H1 (cell line): ENCODE measurements at regions not wholly inside any gene's neighbourhood (a gene's known extent, or its start where the extent isn't known, plus 50 kb on each side); places are given as distances from the start of the nearest gene placed in this dataset.

Experiments used
- CTCF ChIA-PET: fragments of 300-600 bp; sonication (Branson Sonifier 250); formaldehyde crosslinking; loops from one replicate; lab custom pipeline; 2021; ENCODE audit not compliant: partially characterized antibody; lab: Charles Lee
- POLR2A ChIA-PET: fragments of 300-600 bp; sonication (Branson Sonifier 250); formaldehyde crosslinking; loops from one replicate; lab custom pipeline; 2021; ENCODE audit warnings: inconsistent platforms; ENCODE audit not compliant: partially characterized antibody; lab: Charles Lee
- DNase-seq, 2 experiments: peaks; one replicate each; pipeline versions ENCODE4 v3.0.0 to v3.0.0-alpha.2; 2010 to 2022; ENCODE audit warnings: low spot score in 2 of 2, low read depth in 1 of 2, mixed read lengths in 1 of 2
- FAIRE-seq: peaks from 2 replicates; lab custom pipeline; 2011; peaks lifted over from hg19 to GRCh38; lab: Jason Lieb, UNC
- H2AFZ ChIP-seq: 2 replicates; pipeline ENCODE4 v1.8.1; 2012; ENCODE audit warnings: low read length, inconsistent platforms
- H2AK5ac ChIP-seq: 2 replicates; pipeline ENCODE4 v1.6.1; 2013; ENCODE audit warnings: low read depth, low read length
- H2BK120ac ChIP-seq: replicated peaks from 2 replicates; pipeline ENCODE3; 2013; ENCODE audit warnings: low read depth, low read length, inconsistent platforms
- H2BK12ac ChIP-seq: 2 replicates; pipeline ENCODE4 v1.6.1; 2013; ENCODE audit warnings: low read depth, low read length
- H2BK15ac ChIP-seq: 2 replicates; pipeline ENCODE4 v1.6.1; 2013; ENCODE audit warnings: low read length
- H2BK20ac ChIP-seq: 2 replicates; pipeline ENCODE4 v1.6.1; 2013; ENCODE audit warnings: low read length
- H2BK5ac ChIP-seq: 2 replicates; pipeline ENCODE4 v1.6.1; 2013; ENCODE audit warnings: low read depth, low read length
- H3K14ac ChIP-seq: 2 replicates; pipeline ENCODE4 v1.6.1; 2013; ENCODE audit warnings: inconsistent platforms; ENCODE audit not compliant: insufficient read length
- H3K18ac ChIP-seq: 2 replicates; pipeline ENCODE4 v1.6.1; 2013; ENCODE audit warnings: low read length; ENCODE audit errors: extremely low read depth
- H3K23ac ChIP-seq: 2 replicates; pipeline ENCODE4 v1.6.1; 2013; ENCODE audit warnings: inconsistent platforms; ENCODE audit not compliant: insufficient read length
- H3K23me2 ChIP-seq: 2 replicates; pipeline ENCODE4 v1.6.1; 2013; ENCODE audit warnings: low read depth, low read length
- H3K27ac ChIP-seq: 2 replicates; pipeline ENCODE4 v1.6.1; 2011; ENCODE audit warnings: low read depth, low read length, inconsistent platforms
- H3K27me3 ChIP-seq, 4 experiments: replicated peaks in 1 of 4; 1 replicate in 1 of 4; 2 replicates in 3 of 4; pipeline versions ENCODE4 v1.6.1 to v1.8.1; 2011 to 2013; ENCODE audit warnings: low read length in 3 of 4, mild to moderate bottlenecking in 3 of 4, inconsistent platforms in 2 of 4, mixed read lengths in 2 of 4, moderate library complexity in 1 of 4; ENCODE audit not compliant: control insufficient read depth in 3 of 4, insufficient read depth in 3 of 4; ENCODE audit errors: extremely low read depth in 1 of 4
- H3K36me3 ChIP-seq, 4 experiments: 2 replicates each; pipeline versions ENCODE4 v1.6.1 to v1.8.1; 2011 to 2013; ENCODE audit warnings: mild to moderate bottlenecking in 4 of 4, low read length in 3 of 4, moderate library complexity in 2 of 4, control low read depth in 1 of 4, inconsistent platforms in 1 of 4; ENCODE audit not compliant: insufficient read depth in 4 of 4, control insufficient read depth in 2 of 4
- H3K4ac ChIP-seq: replicated peaks from 2 replicates; pipeline ENCODE3; 2013; ENCODE audit warnings: low read length, low read depth, mixed read lengths, inconsistent platforms; ENCODE audit not compliant: insufficient read length
- H3K4me1 ChIP-seq, 4 experiments: replicated peaks in 1 of 4; 1 replicate in 1 of 4; 2 replicates in 3 of 4; pipeline versions ENCODE4 v1.6.1 to v1.8.1; 2011 to 2013; ENCODE audit warnings: low read length in 3 of 4, inconsistent platforms in 2 of 4, mixed read lengths in 1 of 4; ENCODE audit not compliant: insufficient read depth in 4 of 4, control insufficient read depth in 3 of 4
- H3K4me2 ChIP-seq, 2 experiments: 2 replicates each; pipeline versions ENCODE4 v1.6.1 to v1.8.1; 2011 to 2013; ENCODE audit warnings: low read depth in 2 of 2, low read length in 2 of 2, control low read depth in 1 of 2, inconsistent platforms in 1 of 2, mild to moderate bottlenecking in 1 of 2; ENCODE audit not compliant: insufficient read depth in 1 of 2
- H3K4me3 ChIP-seq, 4 experiments: fragments of 200-600, 300-600 bp in 1 of 4; sonication (generic), shearing (Covaris generic), sonication (Bioruptor Twin) in 1 of 4; 2 replicates each; pipeline versions ENCODE4 v1.5.1 to v1.8.1; 2011 to 2016; ENCODE audit warnings: low read length in 4 of 4, low read depth in 3 of 4, control low read depth in 2 of 4, inconsistent platforms in 2 of 4, mild to moderate bottlenecking in 2 of 4, mixed read lengths in 1 of 4, moderate library complexity in 1 of 4; ENCODE audit not compliant: insufficient read depth in 2 of 4; ENCODE audit errors: extremely low read depth in 1 of 4
- H3K56ac ChIP-seq: replicated peaks from 2 replicates; pipeline ENCODE3; 2013; ENCODE audit warnings: low read depth, mild to moderate bottlenecking, mixed read lengths, low read length, inconsistent platforms; ENCODE audit not compliant: insufficient read length
- H3K79me1 ChIP-seq: 2 replicates; pipeline ENCODE4 v1.6.1; 2013; ENCODE audit warnings: low read depth, low read length, control low read depth
- H3K79me2 ChIP-seq, 2 experiments: 2 replicates each; pipeline versions ENCODE4 v1.6.1 to v1.8.1; 2012 to 2013; ENCODE audit warnings: low read length in 2 of 2, mild to moderate bottlenecking in 2 of 2, inconsistent platforms in 1 of 2; ENCODE audit not compliant: insufficient read depth in 2 of 2, control insufficient read depth in 1 of 2
- H3K9ac ChIP-seq, 4 experiments: replicated peaks in 1 of 4; 1 replicate in 1 of 4; 2 replicates in 3 of 4; pipeline versions ENCODE4 v1.6.1 to v1.8.1; 2011 to 2013; ENCODE audit warnings: low read depth in 3 of 4, low read length in 3 of 4, control low read depth in 2 of 4, mild to moderate bottlenecking in 2 of 4, moderate library complexity in 2 of 4, inconsistent platforms in 1 of 4; ENCODE audit errors: extremely low read depth in 1 of 4
- H3K9me3 ChIP-seq, 2 experiments: 2 replicates each; pipeline versions ENCODE4 v1.6.1 to v1.8.1; 2012 to 2013; ENCODE audit warnings: mild to moderate bottlenecking in 2 of 2, moderate library complexity in 2 of 2, control low read depth in 1 of 2, inconsistent platforms in 1 of 2, low read depth in 1 of 2, low read length in 1 of 2, mixed read lengths in 1 of 2; ENCODE audit not compliant: insufficient read depth in 2 of 2
- H4K20me1 ChIP-seq, 2 experiments: replicated peaks in 1 of 2; 2 replicates each; pipeline versions ENCODE3 to v1.8.1; 2011 to 2013; ENCODE audit warnings: inconsistent platforms in 2 of 2, low read length in 2 of 2, mild to moderate bottlenecking in 1 of 2; ENCODE audit not compliant: insufficient read depth in 2 of 2, control insufficient read depth in 1 of 2
- H4K5ac ChIP-seq: 2 replicates; pipeline ENCODE4 v1.6.1; 2013; ENCODE audit warnings: low read length, low read depth, mixed read lengths, inconsistent platforms; ENCODE audit not compliant: insufficient read length
- H4K8ac ChIP-seq: 2 replicates; pipeline ENCODE4 v1.8.0; 2013; ENCODE audit warnings: mild to moderate bottlenecking, moderate library complexity, low read length, inconsistent platforms; ENCODE audit not compliant: insufficient read depth; ENCODE audit errors: extremely low read depth
- H4K91ac ChIP-seq: replicated peaks from 2 replicates; pipeline ENCODE3; 2013; ENCODE audit warnings: low read length, mixed read lengths, inconsistent platforms; ENCODE audit not compliant: insufficient read length
- ATF3 ChIP-seq: IDR thresholded peaks from 2 replicates; pipeline ENCODE4 v1.6.1; 2011; ENCODE audit warnings: low read depth, mild to moderate bottlenecking, low read length; ENCODE audit not compliant: insufficient read depth
- EGR1 ChIP-seq: IDR thresholded peaks from 2 replicates; pipeline ENCODE4 v1.6.1; 2011; ENCODE audit warnings: low read depth, low read length, borderline replicate concordance
- KDM4A ChIP-seq: IDR thresholded peaks from one replicate; pipeline ENCODE4 v1.7.1; 2012; ENCODE audit warnings: low read depth, mild to moderate bottlenecking, moderate library complexity, low read length, inconsistent platforms; ENCODE audit not compliant: severe bottlenecking
- SP1 ChIP-seq: IDR thresholded peaks from 2 replicates; pipeline ENCODE4 v1.6.1; 2011; ENCODE audit warnings: low read depth, low read length
- WGBS, 2 experiments: shearing (Covaris generic) in 1 of 2; methylation state at CpG; one replicate each; pipeline versions ENCODE4 v1.1.6 to v1.1.7; 2013 to 2015; ENCODE audit warnings: low lambda C conversion rate in 2 of 2, mixed read lengths in 2 of 2, inconsistent platforms in 1 of 2, low coverage in 1 of 2, missing lambda C conversion rate in 1 of 2; ENCODE audit not compliant: insufficient replicate concordance in 2 of 2, insufficient coverage in 1 of 2, insufficient read length in 1 of 2; ENCODE audit errors: extremely low coverage in 1 of 2, missing lambda C conversion rate in 1 of 2; 5-methylcytosine and 5-hydroxymethylcytosine counted together

- Histone ChIP-seq H3K36me3 (no peaks in the 10 kb centered on the region), H3K56ac (no peak overlapping the region), H3K27me3 (peaks cover 0 to 2% (median 1%) of the 10 kb centered on the region in 4 experiments; a peak in 1 of 7 replicates), H2BK15ac (no peak overlapping the region), H4K20me1 (no peaks in the 10 kb centered on the region), H3K4me3 (no peak overlapping the region), H4K5ac (no peak overlapping the region), H4K8ac (no peak overlapping the region), H3K4me2 (no peak overlapping the region), H3K9ac (no peak overlapping the region), H3K9me3 (no peaks in the 10 kb centered on the region), H3K4ac (no peak overlapping the region), H2BK12ac (no peak overlapping the region), H3K23me2 (no peaks in the 10 kb centered on the region), H3K23ac (no peak overlapping the region), H3K4me1 (peaks cover 0 to 18% (median 3%) of the 10 kb centered on the region in 4 experiments; a peak in 5 of 7 replicates), H2BK20ac (no peak overlapping the region), H2AFZ (no peak overlapping the region), H3K14ac (no peak overlapping the region), H3K79me1 (no peaks in the 10 kb centered on the region), H3K18ac (no peak overlapping the region), H3K27ac (no peak overlapping the region), H2BK120ac (no peak overlapping the region), H4K91ac (no peak overlapping the region), H2AK5ac (no peak overlapping the region), H2BK5ac (no peak overlapping the region), H3K79me2 (no peaks in the 10 kb centered on the region)
- ChIA-PET CTCF (interaction anchor here (0.6 to 1.5 kb wide), 3 partner anchors 21 to 1386 kb away, joined by 3 to 4 read pairs (median 3); no protein-coding TSS in a partner anchor), POLR2A (no interaction called here)
- 79% methylated on average over 6 of the region's 6 CpGs; no CpG with 5 or more reads in 1 of the 2 experiments for WGBS, 2 experiments
- no peak for FAIRE-seq
- DNase-seq: no peak
- no peak for TF ChIP-seq EGR1
- no peak for TF ChIP-seq KDM4A
- no peak for TF ChIP-seq ATF3
- no peak for TF ChIP-seq SP1
Observed at GRCh38 chr9:108783326-108783725, 72.5 kb downstream of the ACTL7B start.
